H1 (cell line): ENCODE measurements at regions not wholly inside any gene's neighbourhood (a gene's known extent, or its start where the extent isn't known, plus 50 kb on each side); places are given as distances from the start of the nearest gene placed in this dataset.

ENCODE experiments used
- CTCF ChIA-PET: fragments of 300-600 bp; sonication (Branson Sonifier 250); formaldehyde crosslinking; loops from one replicate; lab custom pipeline; 2021; ENCODE audit not compliant: partially characterized antibody; lab: Charles Lee
- POLR2A ChIA-PET: fragments of 300-600 bp; sonication (Branson Sonifier 250); formaldehyde crosslinking; loops from one replicate; lab custom pipeline; 2021; ENCODE audit warnings: inconsistent platforms; ENCODE audit not compliant: partially characterized antibody; lab: Charles Lee
- DNase-seq, 2 experiments: peaks; one replicate each; pipeline versions ENCODE4 v3.0.0 to v3.0.0-alpha.2; 2010 to 2022; ENCODE audit warnings: low spot score in 2 of 2, low read depth in 1 of 2, mixed read lengths in 1 of 2
- FAIRE-seq: peaks from 2 replicates; lab custom pipeline; 2011; peaks lifted over from hg19 to GRCh38; lab: Jason Lieb, UNC
- H2AFZ ChIP-seq: 2 replicates; pipeline ENCODE4 v1.8.1; 2012; ENCODE audit warnings: low read length, inconsistent platforms
- H2AK5ac ChIP-seq: 2 replicates; pipeline ENCODE4 v1.6.1; 2013; ENCODE audit warnings: low read depth, low read length
- H2BK120ac ChIP-seq: replicated peaks from 2 replicates; pipeline ENCODE3; 2013; ENCODE audit warnings: low read depth, low read length, inconsistent platforms
- H2BK12ac ChIP-seq: 2 replicates; pipeline ENCODE4 v1.6.1; 2013; ENCODE audit warnings: low read depth, low read length
- H2BK15ac ChIP-seq: 2 replicates; pipeline ENCODE4 v1.6.1; 2013; ENCODE audit warnings: low read length
- H2BK20ac ChIP-seq: 2 replicates; pipeline ENCODE4 v1.6.1; 2013; ENCODE audit warnings: low read length
- H2BK5ac ChIP-seq: 2 replicates; pipeline ENCODE4 v1.6.1; 2013; ENCODE audit warnings: low read depth, low read length
- H3K14ac ChIP-seq: 2 replicates; pipeline ENCODE4 v1.6.1; 2013; ENCODE audit warnings: inconsistent platforms; ENCODE audit not compliant: insufficient read length
- H3K18ac ChIP-seq: 2 replicates; pipeline ENCODE4 v1.6.1; 2013; ENCODE audit warnings: low read length; ENCODE audit errors: extremely low read depth
- H3K23ac ChIP-seq: 2 replicates; pipeline ENCODE4 v1.6.1; 2013; ENCODE audit warnings: inconsistent platforms; ENCODE audit not compliant: insufficient read length
- H3K23me2 ChIP-seq: 2 replicates; pipeline ENCODE4 v1.6.1; 2013; ENCODE audit warnings: low read depth, low read length
- H3K27ac ChIP-seq: 2 replicates; pipeline ENCODE4 v1.6.1; 2011; ENCODE audit warnings: low read depth, low read length, inconsistent platforms
- H3K27me3 ChIP-seq, 4 experiments: replicated peaks in 1 of 4; 1 replicate in 1 of 4; 2 replicates in 3 of 4; pipeline versions ENCODE4 v1.6.1 to v1.8.1; 2011 to 2013; ENCODE audit warnings: low read length in 3 of 4, mild to moderate bottlenecking in 3 of 4, inconsistent platforms in 2 of 4, mixed read lengths in 2 of 4, moderate library complexity in 1 of 4; ENCODE audit not compliant: control insufficient read depth in 3 of 4, insufficient read depth in 3 of 4; ENCODE audit errors: extremely low read depth in 1 of 4
- H3K36me3 ChIP-seq, 4 experiments: 2 replicates each; pipeline versions ENCODE4 v1.6.1 to v1.8.1; 2011 to 2013; ENCODE audit warnings: mild to moderate bottlenecking in 4 of 4, low read length in 3 of 4, moderate library complexity in 2 of 4, control low read depth in 1 of 4, inconsistent platforms in 1 of 4; ENCODE audit not compliant: insufficient read depth in 4 of 4, control insufficient read depth in 2 of 4
- H3K4ac ChIP-seq: replicated peaks from 2 replicates; pipeline ENCODE3; 2013; ENCODE audit warnings: low read length, low read depth, mixed read lengths, inconsistent platforms; ENCODE audit not compliant: insufficient read length
- H3K4me1 ChIP-seq, 4 experiments: replicated peaks in 1 of 4; 1 replicate in 1 of 4; 2 replicates in 3 of 4; pipeline versions ENCODE4 v1.6.1 to v1.8.1; 2011 to 2013; ENCODE audit warnings: low read length in 3 of 4, inconsistent platforms in 2 of 4, mixed read lengths in 1 of 4; ENCODE audit not compliant: insufficient read depth in 4 of 4, control insufficient read depth in 3 of 4
- H3K4me2 ChIP-seq, 2 experiments: 2 replicates each; pipeline versions ENCODE4 v1.6.1 to v1.8.1; 2011 to 2013; ENCODE audit warnings: low read depth in 2 of 2, low read length in 2 of 2, control low read depth in 1 of 2, inconsistent platforms in 1 of 2, mild to moderate bottlenecking in 1 of 2; ENCODE audit not compliant: insufficient read depth in 1 of 2
- H3K4me3 ChIP-seq, 4 experiments: fragments of 200-600, 300-600 bp in 1 of 4; sonication (generic), shearing (Covaris generic), sonication (Bioruptor Twin) in 1 of 4; 2 replicates each; pipeline versions ENCODE4 v1.5.1 to v1.8.1; 2011 to 2016; ENCODE audit warnings: low read length in 4 of 4, low read depth in 3 of 4, control low read depth in 2 of 4, inconsistent platforms in 2 of 4, mild to moderate bottlenecking in 2 of 4, mixed read lengths in 1 of 4, moderate library complexity in 1 of 4; ENCODE audit not compliant: insufficient read depth in 2 of 4; ENCODE audit errors: extremely low read depth in 1 of 4
- H3K56ac ChIP-seq: replicated peaks from 2 replicates; pipeline ENCODE3; 2013; ENCODE audit warnings: low read depth, mild to moderate bottlenecking, mixed read lengths, low read length, inconsistent platforms; ENCODE audit not compliant: insufficient read length
- H3K79me1 ChIP-seq: 2 replicates; pipeline ENCODE4 v1.6.1; 2013; ENCODE audit warnings: low read depth, low read length, control low read depth
- H3K79me2 ChIP-seq, 2 experiments: 2 replicates each; pipeline versions ENCODE4 v1.6.1 to v1.8.1; 2012 to 2013; ENCODE audit warnings: low read length in 2 of 2, mild to moderate bottlenecking in 2 of 2, inconsistent platforms in 1 of 2; ENCODE audit not compliant: insufficient read depth in 2 of 2, control insufficient read depth in 1 of 2
- H3K9ac ChIP-seq, 4 experiments: replicated peaks in 1 of 4; 1 replicate in 1 of 4; 2 replicates in 3 of 4; pipeline versions ENCODE4 v1.6.1 to v1.8.1; 2011 to 2013; ENCODE audit warnings: low read depth in 3 of 4, low read length in 3 of 4, control low read depth in 2 of 4, mild to moderate bottlenecking in 2 of 4, moderate library complexity in 2 of 4, inconsistent platforms in 1 of 4; ENCODE audit errors: extremely low read depth in 1 of 4
- H3K9me3 ChIP-seq, 2 experiments: 2 replicates each; pipeline versions ENCODE4 v1.6.1 to v1.8.1; 2012 to 2013; ENCODE audit warnings: mild to moderate bottlenecking in 2 of 2, moderate library complexity in 2 of 2, control low read depth in 1 of 2, inconsistent platforms in 1 of 2, low read depth in 1 of 2, low read length in 1 of 2, mixed read lengths in 1 of 2; ENCODE audit not compliant: insufficient read depth in 2 of 2
- H4K20me1 ChIP-seq, 2 experiments: replicated peaks in 1 of 2; 2 replicates each; pipeline versions ENCODE3 to v1.8.1; 2011 to 2013; ENCODE audit warnings: inconsistent platforms in 2 of 2, low read length in 2 of 2, mild to moderate bottlenecking in 1 of 2; ENCODE audit not compliant: insufficient read depth in 2 of 2, control insufficient read depth in 1 of 2
- H4K5ac ChIP-seq: 2 replicates; pipeline ENCODE4 v1.6.1; 2013; ENCODE audit warnings: low read length, low read depth, mixed read lengths, inconsistent platforms; ENCODE audit not compliant: insufficient read length
- H4K8ac ChIP-seq: 2 replicates; pipeline ENCODE4 v1.8.0; 2013; ENCODE audit warnings: mild to moderate bottlenecking, moderate library complexity, low read length, inconsistent platforms; ENCODE audit not compliant: insufficient read depth; ENCODE audit errors: extremely low read depth
- H4K91ac ChIP-seq: replicated peaks from 2 replicates; pipeline ENCODE3; 2013; ENCODE audit warnings: low read length, mixed read lengths, inconsistent platforms; ENCODE audit not compliant: insufficient read length
- ATF2 ChIP-seq: IDR thresholded peaks from 2 replicates; pipeline ENCODE4 v1.6.1; 2012; ENCODE audit warnings: low read length, inconsistent platforms
- ATF3 ChIP-seq: IDR thresholded peaks from 2 replicates; pipeline ENCODE4 v1.6.1; 2011; ENCODE audit warnings: low read depth, mild to moderate bottlenecking, low read length; ENCODE audit not compliant: insufficient read depth
- EP300 ChIP-seq, 2 experiments: IDR thresholded peaks; 1 replicate in 1 of 2; 2 replicates in 1 of 2; pipeline ENCODE4 v1.6.1; 2011 to 2012; ENCODE audit warnings: low read depth in 2 of 2, low read length in 2 of 2, mild to moderate bottlenecking in 2 of 2, borderline replicate concordance in 1 of 2, inconsistent platforms in 1 of 2, moderate library complexity in 1 of 2
- EZH2 ChIP-seq: fragments of 200-600 bp; sonication (generic); IDR thresholded peaks from 2 replicates; pipeline ENCODE4 v1.7.1; 2012; ENCODE audit warnings: low read depth, mild to moderate bottlenecking, moderate library complexity, low read length, inconsistent platforms; ENCODE audit not compliant: severe bottlenecking
- JUN ChIP-seq: IDR thresholded peaks from 2 replicates; pipeline ENCODE4 v1.6.1; 2011; ENCODE audit warnings: low read depth, mild to moderate bottlenecking, improper control_type of control experiment, low read length
- JUND ChIP-seq: IDR thresholded peaks from 2 replicates; pipeline ENCODE4 v1.6.1; 2011; ENCODE audit warnings: mild to moderate bottlenecking, improper control_type of control experiment, low read length
- NRF1 ChIP-seq: IDR thresholded peaks from 2 replicates; pipeline ENCODE4 v1.6.1; 2011; ENCODE audit warnings: mild to moderate bottlenecking, low read depth, low read length, improper control_type of control experiment
- POLR2AphosphoS5 ChIP-seq: IDR thresholded peaks from 2 replicates; pipeline ENCODE4 v1.6.1; 2011; ENCODE audit warnings: low read depth, low read length
- POU5F1 ChIP-seq: IDR thresholded peaks from 2 replicates; pipeline ENCODE4 v1.6.1; 2011; ENCODE audit warnings: low read depth, mild to moderate bottlenecking, low read length, moderate library complexity
- RBBP5 ChIP-seq: IDR thresholded peaks from 2 replicates; pipeline ENCODE4 v1.7.1; 2012; ENCODE audit warnings: low read depth, mild to moderate bottlenecking, inconsistent platforms, low read length, moderate library complexity, borderline replicate concordance
- SIN3A ChIP-seq, 2 experiments: IDR thresholded peaks in 1 of 2; conservative IDR thresholded peaks in 1 of 2; 2 replicates each; pipeline ENCODE4 v1.6.1; 2011 to 2012; ENCODE audit warnings: low read length in 2 of 2, improper control_type of control experiment in 1 of 2, low read depth in 1 of 2, mild to moderate bottlenecking in 1 of 2
- SP2 ChIP-seq: IDR thresholded peaks from 2 replicates; pipeline ENCODE4 v1.6.1; 2012; ENCODE audit warnings: mild to moderate bottlenecking, low read length, inconsistent platforms
- SRF ChIP-seq: IDR thresholded peaks from 2 replicates; pipeline ENCODE4 v1.6.1; 2011; ENCODE audit warnings: mild to moderate bottlenecking, low read depth, low read length, moderate library complexity
- WGBS, 2 experiments: shearing (Covaris generic) in 1 of 2; methylation state at CpG; one replicate each; pipeline versions ENCODE4 v1.1.6 to v1.1.7; 2013 to 2015; ENCODE audit warnings: low lambda C conversion rate in 2 of 2, mixed read lengths in 2 of 2, inconsistent platforms in 1 of 2, low coverage in 1 of 2, missing lambda C conversion rate in 1 of 2; ENCODE audit not compliant: insufficient replicate concordance in 2 of 2, insufficient coverage in 1 of 2, insufficient read length in 1 of 2; ENCODE audit errors: extremely low coverage in 1 of 2, missing lambda C conversion rate in 1 of 2; 5-methylcytosine and 5-hydroxymethylcytosine counted together

- Histone ChIP-seq H3K18ac (no peak overlapping the region), H3K36me3 (no peaks in the 10 kb centered on the region), H2BK15ac (no peak overlapping the region), H3K14ac (peak overlapping the region; percentile 48), H3K56ac (no peak overlapping the region), H3K4ac (no peak overlapping the region), H3K23ac (no peak overlapping the region), H3K79me1 (no peaks in the 10 kb centered on the region), H3K4me2 (no peak overlapping the region), H2BK12ac (no peak overlapping the region), H3K23me2 (no peaks in the 10 kb centered on the region; the same call in 1 of the 2 replicates), H4K91ac (no peak overlapping the region), H3K4me3 (no peak overlapping the region), H3K4me1 (no peaks in the 10 kb centered on the region), H4K8ac (no peak overlapping the region), H3K9me3 (no peaks in the 10 kb centered on the region; a peak in 1 of 4 replicates), H3K27ac (no peak overlapping the region), H3K79me2 (no peaks in the 10 kb centered on the region), H4K20me1 (no peaks in the 10 kb centered on the region), H2BK5ac (no peak overlapping the region), H3K27me3 (no peaks in the 10 kb centered on the region), H4K5ac (no peak overlapping the region), H2BK20ac (no peak overlapping the region), H2BK120ac (no peak overlapping the region), H2AK5ac (no peak overlapping the region), H3K9ac (no peak overlapping the region), H2AFZ (no peak overlapping the region)
- FAIRE-seq, result no peak
- no peak for DNase-seq
- ChIA-PET POLR2A (no interaction called here), CTCF (no interaction called here)
- 96% methylated on average over 29 of the region's 30 CpGs; no CpG with 5 or more reads in 1 of the 2 experiments for WGBS, 2 experiments
- TF ChIP-seq SIN3A (conservative IDR thresholded peaks at IDR 0.05 in 1 of 2, IDR thresholded peaks at IDR 0.05 in 1 of 2; ENCODE audit: low read depth in 1 of 2, low read length in 2 of 2) (no peak), SP2 (no peak), EP300 (IDR thresholded peaks at IDR 0.05; ENCODE audit: borderline replicate concordance in 1 of 2, low read depth in 2 of 2, low read length in 2 of 2) (no peak), JUND (no peak), ATF2 (no peak), POLR2AphosphoS5 (no peak), POU5F1 (no peak), RBBP5 (no peak), JUN (no peak), ATF3 (no peak), EZH2 (no peak), NRF1 (no peak), SRF (no peak)
Measured at GRCh38 chr7:66505009-66505408, 123.7 kb upstream of the KCTD7 start.
